Body of pancreas (tissue), 4 donors: ENCODE measurements at regions not wholly inside any gene's neighbourhood (a gene's known extent, or its start where the extent isn't known, plus 50 kb on each side); places are given as distances from the start of the nearest gene placed in this dataset.

ENCODE experiments used
- ATAC-seq: fragments of 150-250 bp; one replicate; pipeline ENCODE4 v1.9.1; 2016
- DNase-seq, 4 donors: peaks; one replicate each; pipeline ENCODE4 v3.0.0-alpha.2; 2019
- H3K27ac ChIP-seq, 4 donors: fragments of 200-600 bp; sonication (generic); 1 replicate in 3 of 4; 2 replicates in 1 of 4; pipeline versions ENCODE4 v1.5.1 to v1.6.1; 2016 to 2019; ENCODE audit warnings: mild to moderate bottlenecking in 1 of 4, mixed read lengths in 1 of 4, moderate library complexity in 1 of 4
- H3K27me3 ChIP-seq, 2 donors: fragments of 200-600 bp; sonication (generic); one replicate each; pipeline ENCODE4 v1.6.0; 2016; ENCODE audit warnings: mild to moderate bottlenecking in 1 of 2
- H3K36me3 ChIP-seq, 2 donors: fragments of 200-600 bp; sonication (generic); replicated peaks in 1 of 2; 2 replicates each; pipeline ENCODE4 v1.5.1; 2016; ENCODE audit warnings: low read depth in 2 of 2; ENCODE audit not compliant: insufficient read depth in 1 of 2
- H3K4me1 ChIP-seq: fragments of 200-600 bp; sonication (generic); one replicate; pipeline ENCODE4 v1.6.0; 2016
- H3K4me3 ChIP-seq, 2 donors: fragments of 200-600 bp; sonication (generic); 1 replicate in 1 of 2; 2 replicates in 1 of 2; pipeline ENCODE4 v1.5.1; 2016 to 2019
- H3K9me3 ChIP-seq, 3 donors: fragments of 200-600 bp; sonication (generic); 1 replicate in 2 of 3; 2 replicates in 1 of 3; pipeline ENCODE4 v1.5.1; 2016
- POLR2A ChIP-seq, 3 donors: fragments of 450-650 bp; IDR thresholded peaks; one replicate each; pipeline ENCODE4 v1.6.1; 2016; ENCODE audit warnings: antibody characterized with exemption in 3 of 3, mild to moderate bottlenecking in 2 of 3
- WGBS, 2 donors: methylation state at CpG; one replicate each; pipeline ENCODE4 v1.1.5; 2017; 5-methylcytosine and 5-hydroxymethylcytosine counted together
- intact Hi-C: fragments of 100-400 bp; cut with DNase I; formaldehyde crosslinking; loops from one replicate; pipeline ENCODE4 v1.15.1; 2023
- TF ChIP-seq, protein P1 (sequence below), 7 experiments: fragments of 450-650 bp in 4 of 7; fragments of 200-600 bp in 3 of 7; sonication (generic) in 3 of 7; IDR thresholded peaks; one replicate each; pipeline ENCODE4 v1.5.1; 2016 to 2019; ENCODE audit warnings: antibody characterized with exemption in 7 of 7

DNA sequence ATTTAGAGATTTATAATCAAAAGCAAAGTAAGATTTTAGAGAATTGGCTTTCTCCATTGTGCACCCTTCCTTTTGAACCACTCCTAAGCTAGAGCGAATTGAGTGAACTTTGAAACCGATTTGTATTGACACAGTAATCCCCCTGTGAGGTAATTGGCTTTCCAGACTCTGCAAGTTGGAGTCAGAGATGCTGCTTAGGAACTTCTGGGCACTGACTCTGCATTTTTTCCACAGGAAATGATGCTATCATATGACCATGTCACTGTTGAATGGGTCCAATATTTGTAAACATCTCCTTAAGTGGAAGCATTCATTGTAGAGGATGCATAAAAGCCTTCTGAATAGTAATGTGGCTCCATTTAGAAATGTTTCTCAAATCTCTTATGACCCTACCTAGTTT is 394.4 kb upstream of the ZNF608 start:
- no peak for DNase-seq
- TF ChIP-seq, protein P1, sequence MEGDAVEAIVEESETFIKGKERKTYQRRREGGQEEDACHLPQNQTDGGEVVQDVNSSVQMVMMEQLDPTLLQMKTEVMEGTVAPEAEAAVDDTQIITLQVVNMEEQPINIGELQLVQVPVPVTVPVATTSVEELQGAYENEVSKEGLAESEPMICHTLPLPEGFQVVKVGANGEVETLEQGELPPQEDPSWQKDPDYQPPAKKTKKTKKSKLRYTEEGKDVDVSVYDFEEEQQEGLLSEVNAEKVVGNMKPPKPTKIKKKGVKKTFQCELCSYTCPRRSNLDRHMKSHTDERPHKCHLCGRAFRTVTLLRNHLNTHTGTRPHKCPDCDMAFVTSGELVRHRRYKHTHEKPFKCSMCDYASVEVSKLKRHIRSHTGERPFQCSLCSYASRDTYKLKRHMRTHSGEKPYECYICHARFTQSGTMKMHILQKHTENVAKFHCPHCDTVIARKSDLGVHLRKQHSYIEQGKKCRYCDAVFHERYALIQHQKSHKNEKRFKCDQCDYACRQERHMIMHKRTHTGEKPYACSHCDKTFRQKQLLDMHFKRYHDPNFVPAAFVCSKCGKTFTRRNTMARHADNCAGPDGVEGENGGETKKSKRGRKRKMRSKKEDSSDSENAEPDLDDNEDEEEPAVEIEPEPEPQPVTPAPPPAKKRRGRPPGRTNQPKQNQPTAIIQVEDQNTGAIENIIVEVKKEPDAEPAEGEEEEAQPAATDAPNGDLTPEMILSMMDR (IDR thresholded peaks at IDR 0.05) = no peak
- TF ChIP-seq POLR2A (IDR thresholded peaks at IDR 0.05) = no peak
- Histone ChIP-seq H3K9me3 (no peaks in the 10 kb centered on the region), H3K27ac (no peak overlapping the region), H3K27me3 (no peaks in the 10 kb centered on the region), H3K4me1 (no peaks in the 10 kb centered on the region), H3K36me3 (no peaks in the 10 kb centered on the region), H3K4me3 (no peak overlapping the region)
- ATAC-seq = peak; percentile 48
- 65 to 82% methylated on average over 2 of the region's 2 CpGs for WGBS, 2 donors
- intact Hi-C loops = no loop called here

DNA sequence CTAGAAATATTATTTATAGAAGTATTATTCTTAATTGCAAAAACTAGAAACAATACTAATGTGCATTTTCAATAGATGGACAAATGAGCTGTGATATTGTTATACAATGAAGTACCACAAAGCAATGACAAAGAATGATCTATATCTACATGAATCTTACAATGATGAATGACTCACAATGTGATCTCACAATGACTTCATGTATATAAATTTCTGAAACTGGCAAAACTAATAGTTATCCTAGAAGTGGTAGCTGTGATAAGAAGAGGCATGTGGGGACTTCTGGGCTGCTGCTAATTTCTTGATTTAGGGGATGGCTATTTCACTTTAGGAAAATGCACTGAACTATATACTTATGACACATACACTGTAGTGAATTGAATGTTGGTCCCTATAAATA is 396.0 kb upstream of the ZNF608 start:
- H3K27ac ChIP-seq = no peak overlapping the region
- no peak for ATAC-seq
- H3K4me3 ChIP-seq = no peak overlapping the region
- intact Hi-C loops = no loop called here
- no peaks in the 10 kb centered on the region for H3K4me1 ChIP-seq
- TF ChIP-seq, protein P1 (IDR thresholded peaks at IDR 0.05) = no peak
- no peak for TF ChIP-seq POLR2A (IDR thresholded peaks at IDR 0.05)
- no peaks in the 10 kb centered on the region for H3K9me3 ChIP-seq
- no peaks in the 10 kb centered on the region for H3K27me3 ChIP-seq
- no peaks in the 10 kb centered on the region for H3K36me3 ChIP-seq
- no peak for DNase-seq

DNA sequence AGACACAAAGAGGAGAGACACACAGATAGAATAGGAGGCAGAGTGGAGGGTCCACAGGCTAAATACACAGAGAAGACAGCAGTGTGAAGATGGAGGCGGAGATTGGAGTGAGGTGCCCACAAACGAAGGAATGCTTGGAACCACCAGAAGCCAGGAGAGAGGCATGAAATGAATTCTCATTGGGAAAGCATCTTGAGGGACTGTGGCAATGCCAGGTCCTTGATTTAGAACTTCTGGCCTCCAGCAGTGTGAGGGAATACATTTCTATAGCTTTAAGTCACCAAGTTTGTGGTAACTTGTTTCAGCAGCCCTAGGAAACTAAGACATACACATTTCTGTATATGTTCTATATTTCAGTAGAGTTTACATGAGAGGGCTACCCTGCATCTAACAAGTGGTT is 396.6 kb upstream of the ZNF608 start:
- Histone ChIP-seq H3K4me3 (no peak overlapping the region), H3K36me3 (no peaks in the 10 kb centered on the region), H3K9me3 (no peaks in the 10 kb centered on the region), H3K27me3 (no peaks in the 10 kb centered on the region), H3K27ac (no peak overlapping the region), H3K4me1 (no peaks in the 10 kb centered on the region)
- DNase-seq (no peak), ATAC-seq (no peak)
- intact Hi-C loops = no loop called here
- WGBS, 2 donors = 78 to 83% methylated on average over 2 of the region's 2 CpGs
- TF ChIP-seq POLR2A (IDR thresholded peaks at IDR 0.05) = no peak
- TF ChIP-seq, protein P1 (IDR thresholded peaks at IDR 0.05) = no peak

DNA sequence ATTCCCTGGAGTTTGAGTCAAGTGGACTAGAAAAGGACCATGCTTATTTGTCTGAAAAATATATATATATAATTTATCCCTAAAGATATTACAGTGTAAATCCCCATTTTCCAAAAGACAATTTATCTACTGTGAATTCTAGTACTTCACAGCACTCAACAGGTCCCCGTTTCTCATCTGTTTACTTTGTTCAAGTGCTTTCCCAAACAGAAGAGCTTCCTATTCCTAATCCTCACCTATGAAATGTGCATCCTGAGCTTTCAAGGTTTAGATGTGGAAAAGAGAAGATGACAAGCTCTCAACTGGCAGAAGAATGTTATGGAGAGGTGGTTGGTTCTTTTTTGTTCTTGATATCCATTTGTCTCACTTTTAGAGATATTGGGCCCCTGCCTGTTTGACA is 401.6 kb upstream of the ZNF608 start:
- Histone ChIP-seq H3K4me1 (no peaks in the 10 kb centered on the region), H3K27ac (no peak overlapping the region), H3K9me3 (no peaks in the 10 kb centered on the region), H3K27me3 (no peaks in the 10 kb centered on the region), H3K36me3 (no peaks in the 10 kb centered on the region), H3K4me3 (no peak overlapping the region)
- DNase-seq (no peak), ATAC-seq (no peak)
- WGBS, 2 donors = 69 to 89% methylated on average over 1 of the region's 1 CpG
- TF ChIP-seq, protein P1 (IDR thresholded peaks at IDR 0.05) = no peak
- no peak for TF ChIP-seq POLR2A (IDR thresholded peaks at IDR 0.05)
- intact Hi-C loops = no loop called here

DNA sequence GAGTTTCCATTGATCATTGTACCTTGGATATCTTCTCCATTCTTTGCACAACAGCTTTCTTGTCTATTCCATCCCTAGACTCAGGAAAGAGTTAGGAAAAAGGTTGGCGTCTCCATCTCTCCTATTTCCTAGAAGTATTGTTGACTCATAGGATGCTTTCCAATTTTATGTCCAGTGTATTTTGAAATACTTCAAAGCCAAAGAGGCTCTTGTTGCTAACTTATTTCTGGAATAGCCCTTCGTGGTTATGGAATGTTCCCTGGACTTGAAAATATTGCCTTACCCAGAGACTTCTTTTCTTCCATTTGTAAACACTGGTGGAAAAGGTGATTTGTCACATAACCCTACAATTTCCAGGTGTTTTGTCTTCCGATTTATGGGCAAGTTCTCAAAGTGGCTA is 402.3 kb upstream of the ZNF608 start:
- Histone ChIP-seq H3K27me3 (no peaks in the 10 kb centered on the region), H3K27ac (no peak overlapping the region), H3K9me3 (no peaks in the 10 kb centered on the region), H3K4me1 (no peaks in the 10 kb centered on the region), H3K4me3 (no peak overlapping the region), H3K36me3 (no peaks in the 10 kb centered on the region)
- intact Hi-C loops = no loop called here
- TF ChIP-seq, protein P1 (IDR thresholded peaks at IDR 0.05) = no peak
- TF ChIP-seq POLR2A (IDR thresholded peaks at IDR 0.05) = no peak
- ATAC-seq = no peak
- 72 to 80% methylated on average over 3 of the region's 3 CpGs for WGBS, 2 donors
- no peak for DNase-seq
